HG02763 (cell line): ENCODE measurements at regions not wholly inside any gene's neighbourhood (a gene's known extent, or its start where the extent isn't known, plus 50 kb on each side); places are given as distances from the start of the nearest gene placed in this dataset.
"Not testable (repeated sequence)": the region's sequence is repeated elsewhere in the genome, so short reads cannot be mapped to it uniquely, and the experiment has no call there.

ENCODE experiments used
- ATAC-seq: cut with Tn5 transposase; IDR thresholded peaks from one replicate; pipeline ENCODE4 v1.9.1; 2021; ENCODE audit warnings: mild to moderate bottlenecking, moderate library complexity; ENCODE audit not compliant: unreplicated experiment

- no peak for ATAC-seq
These were observed 483.2 kb downstream of the ADRA2A start for GRCh38 chr10:111560027-111560426.

GRCh38 chr10:111561124-111561523 lies 484.3 kb downstream of the ADRA2A start:
- ATAC-seq = no peak

GRCh38 chr10:111565542-111565941 lies 488.7 kb downstream of the ADRA2A start:
- no peak for ATAC-seq

GRCh38 chr10:111578076-111578475 lies 501.2 kb downstream of the ADRA2A start:
- ATAC-seq = no peak

- ATAC-seq = no peak
These were observed 502.6 kb downstream of the ADRA2A start for GRCh38 chr10:111579473-111579872.

- ATAC-seq = no peak
These were observed 513.9 kb downstream of the ADRA2A start for GRCh38 chr10:111590703-111591102.

- ATAC-seq = no peak
These were observed 516.7 kb downstream of the ADRA2A start for GRCh38 chr10:111593578-111593977.

- no peak for ATAC-seq
These were observed 518.3 kb downstream of the ADRA2A start for GRCh38 chr10:111595173-111595572.

GRCh38 chr10:111598433-111599059 lies 521.7 kb downstream of the ADRA2A start:
- ATAC-seq = peak; percentile 94

- ATAC-seq = no peak
These were observed 523.1 kb downstream of the ADRA2A start for GRCh38 chr10:111599943-111600342.

- no peak for ATAC-seq
These were observed 523.9 kb downstream of the ADRA2A start for GRCh38 chr10:111600772-111601171.

- ATAC-seq = no peak
These were observed 535.4 kb downstream of the ADRA2A start for GRCh38 chr10:111612273-111612672.

GRCh38 chr10:111634191-111634590 lies 549.4 kb downstream of the GPAM start:
- no peak for ATAC-seq

GRCh38 chr10:111646021-111646420 lies 537.5 kb downstream of the GPAM start:
- ATAC-seq = no peak

- no peak for ATAC-seq
These were observed 535.5 kb downstream of the GPAM start for GRCh38 chr10:111648046-111648445.

- not testable (repeated sequence) for ATAC-seq
These were observed 534.5 kb downstream of the GPAM start for GRCh38 chr10:111649080-111649479.

- ATAC-seq = no peak
These were observed 533.5 kb downstream of the GPAM start for GRCh38 chr10:111650088-111650487.

GRCh38 chr10:111656066-111656465 lies 527.5 kb downstream of the GPAM start:
- ATAC-seq = no peak

- no peak for ATAC-seq
These were observed 505.8 kb downstream of the GPAM start for GRCh38 chr10:111677759-111678158.

- ATAC-seq = no peak
These were observed 496.8 kb downstream of the GPAM start for GRCh38 chr10:111686796-111687195.

GRCh38 chr10:111698711-111699110 lies 484.9 kb downstream of the GPAM start:
- no peak for ATAC-seq

- ATAC-seq = no peak
These were observed 479.6 kb downstream of the GPAM start for GRCh38 chr10:111703986-111704385.

- no peak for ATAC-seq
These were observed 478.5 kb downstream of the GPAM start for GRCh38 chr10:111705021-111705420.
